RCC 7860 (cell line): ENCODE measurements at regions not wholly inside any gene's neighbourhood (a gene's known extent, or its start where the extent isn't known, plus 50 kb on each side); places are given as distances from the start of the nearest gene placed in this dataset.

Experiments used
- DNase-seq: peaks from one replicate; pipeline ENCODE4 v3.0.0-alpha.2; 2015; ENCODE audit warnings: low spot score
- FAIRE-seq: peaks from 2 replicates; lab custom pipeline; 2012; peaks lifted over from hg19 to GRCh38; lab: Jason Lieb, UNC

DNA sequence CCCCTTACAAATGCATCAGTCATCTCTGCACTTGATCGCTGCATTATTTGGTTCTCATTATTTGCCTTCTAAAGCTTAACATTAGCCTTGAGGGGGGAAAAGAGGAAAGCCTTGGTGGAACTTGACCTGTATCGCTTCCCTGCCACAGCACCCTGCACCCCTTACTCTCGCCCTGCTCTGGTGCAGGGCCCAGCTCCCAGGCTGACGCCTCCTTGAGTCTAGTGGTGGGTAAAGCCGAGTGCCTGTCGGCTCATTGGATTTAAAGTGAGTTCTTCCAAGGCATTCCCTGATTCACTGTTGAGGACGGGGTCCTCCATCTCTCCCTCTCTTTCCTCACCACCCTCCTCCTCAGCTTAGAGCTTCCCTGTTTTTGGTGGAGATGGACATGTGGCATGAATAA lies 145.0 kb upstream of the GYPC start:
- DNase-seq (no peak), FAIRE-seq (no peak)

DNA sequence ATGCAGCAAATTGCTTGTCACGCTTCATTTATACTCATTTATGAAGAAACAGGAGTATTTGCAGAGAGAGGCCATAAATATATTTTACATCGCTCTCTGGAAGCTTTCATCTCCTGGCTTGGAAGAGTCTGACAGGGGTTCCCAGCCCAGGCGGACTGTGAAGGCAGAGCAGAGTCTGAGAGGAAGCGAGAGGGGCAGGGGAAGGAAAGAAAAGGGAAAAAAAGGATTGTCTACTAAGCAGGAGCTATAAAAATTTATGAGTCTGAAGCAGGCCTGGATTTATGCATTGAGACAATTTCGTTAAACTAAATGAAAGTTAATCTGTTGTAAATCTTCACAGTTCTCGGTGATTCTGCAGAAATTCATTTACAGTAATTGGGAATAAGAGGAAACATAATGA lies 143.9 kb upstream of the GYPC start:
- FAIRE-seq (no peak), DNase-seq (no peak)

DNA sequence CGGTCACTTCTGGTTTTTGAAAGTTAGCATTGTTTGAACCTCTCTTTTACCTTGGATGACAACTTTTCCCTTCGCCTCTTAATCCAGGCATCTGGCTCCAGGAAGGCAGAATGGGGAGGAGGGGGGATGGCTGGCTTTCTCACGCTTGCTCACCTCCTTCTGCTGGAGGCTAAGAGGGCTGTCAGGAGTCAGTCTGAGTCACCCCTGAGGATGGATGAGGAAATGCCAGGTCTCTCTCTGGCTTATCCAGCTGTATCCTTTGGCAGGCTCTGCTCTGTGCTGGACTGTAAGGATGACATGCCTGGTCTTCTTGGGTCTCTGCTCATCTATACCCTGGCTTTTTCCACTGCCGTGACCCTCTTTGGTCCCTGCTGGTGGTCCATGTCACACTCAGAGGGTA lies 142.9 kb upstream of the GYPC start:
- no peak for FAIRE-seq

DNA sequence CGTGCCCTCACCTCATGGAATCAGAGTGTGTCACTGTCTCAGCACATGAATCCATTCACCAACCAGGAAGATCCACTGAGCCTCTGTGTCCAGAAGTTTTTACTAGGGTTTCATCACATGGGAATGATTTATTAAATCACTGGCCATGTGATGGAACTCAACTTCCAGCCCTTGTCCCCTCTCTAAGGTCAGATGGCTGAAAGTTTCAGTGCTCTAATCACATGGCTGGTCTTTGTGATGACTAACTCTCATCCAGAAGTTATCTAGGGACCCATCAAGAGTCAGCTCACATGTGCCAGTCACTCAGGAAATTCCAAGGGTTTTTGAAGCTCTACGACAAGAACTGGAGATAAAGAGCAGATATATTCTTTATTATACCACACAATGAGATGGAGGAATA lies 140.5 kb upstream of the GYPC start:
- no peak for FAIRE-seq
- no peak for DNase-seq

More for the DNA sequence above, 142.9 kb upstream of the GYPC start:
- peak; percentile 22 for DNase-seq

DNA sequence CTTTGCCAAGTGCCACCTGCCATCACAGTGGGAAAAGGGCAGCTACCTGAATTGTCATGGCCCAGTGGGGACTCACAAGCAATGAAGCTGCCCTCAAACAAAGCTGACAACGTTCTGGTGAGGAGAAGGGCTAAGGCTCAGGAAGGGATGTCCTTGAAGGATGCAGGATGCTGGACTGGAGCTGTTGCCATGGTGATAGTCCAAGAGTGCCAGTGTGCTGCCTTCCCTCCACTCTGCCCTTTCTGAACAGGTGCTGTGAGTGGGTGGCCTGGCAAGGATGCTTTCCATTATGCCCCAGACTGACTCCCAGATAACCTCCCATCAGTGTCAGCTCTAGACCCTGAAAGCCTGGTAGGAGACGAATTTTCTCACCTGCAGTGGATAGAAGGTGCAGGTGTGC lies 137.8 kb upstream of the GYPC start:
- DNase-seq (no peak), FAIRE-seq (no peak)

DNA sequence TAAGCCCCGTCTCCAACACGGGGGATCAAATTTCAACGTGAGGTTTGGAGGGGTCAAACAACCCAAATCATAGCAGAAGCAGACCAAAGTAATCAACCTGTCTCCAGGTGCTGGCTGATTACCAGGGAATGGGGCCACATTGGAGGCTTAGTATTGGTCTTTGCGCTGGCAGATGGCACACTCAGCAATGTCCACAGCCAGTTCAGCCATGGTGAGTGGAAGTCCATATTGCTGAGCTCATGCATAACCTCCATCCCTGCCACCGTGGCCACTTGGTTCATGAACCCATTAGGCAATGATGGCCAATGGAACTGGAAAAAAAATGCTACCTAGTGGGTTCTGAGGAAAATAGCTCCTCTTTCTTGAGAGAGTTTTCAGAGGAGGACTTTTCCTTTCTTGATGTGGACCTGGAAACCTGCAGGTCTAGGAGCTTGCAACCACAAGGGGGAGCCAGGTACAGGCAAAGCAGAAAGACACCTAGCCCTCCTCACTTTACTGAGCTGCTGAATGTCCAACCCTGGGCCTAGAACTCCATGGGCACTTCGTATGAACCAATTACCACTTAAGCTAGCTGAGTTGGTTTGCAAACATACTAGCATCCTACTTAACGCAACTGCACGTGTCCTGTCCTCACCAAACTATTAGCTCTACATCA lies 128.0 kb upstream of the GYPC start:
- FAIRE-seq (no peak), DNase-seq (peak; percentile 26)

DNA sequence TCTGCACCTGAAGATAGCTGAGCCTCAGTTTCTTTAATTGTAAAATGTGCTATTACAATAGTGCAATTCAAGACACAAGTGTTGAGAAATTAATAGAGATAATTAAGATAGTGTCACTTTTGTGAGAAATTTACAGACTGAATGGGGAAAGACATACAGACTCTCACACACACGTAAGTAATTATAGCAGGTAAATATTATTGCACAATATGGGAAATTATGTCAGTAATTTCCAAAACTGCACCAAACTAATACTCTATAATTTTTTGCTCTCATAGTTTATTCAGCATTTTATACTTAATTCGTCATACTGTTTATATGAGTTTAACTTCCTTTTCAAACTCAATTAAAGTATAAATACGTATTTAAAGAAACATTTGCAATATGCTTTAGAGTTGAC lies 124.9 kb upstream of the GYPC start:
- FAIRE-seq (no peak), DNase-seq (no peak)

DNA sequence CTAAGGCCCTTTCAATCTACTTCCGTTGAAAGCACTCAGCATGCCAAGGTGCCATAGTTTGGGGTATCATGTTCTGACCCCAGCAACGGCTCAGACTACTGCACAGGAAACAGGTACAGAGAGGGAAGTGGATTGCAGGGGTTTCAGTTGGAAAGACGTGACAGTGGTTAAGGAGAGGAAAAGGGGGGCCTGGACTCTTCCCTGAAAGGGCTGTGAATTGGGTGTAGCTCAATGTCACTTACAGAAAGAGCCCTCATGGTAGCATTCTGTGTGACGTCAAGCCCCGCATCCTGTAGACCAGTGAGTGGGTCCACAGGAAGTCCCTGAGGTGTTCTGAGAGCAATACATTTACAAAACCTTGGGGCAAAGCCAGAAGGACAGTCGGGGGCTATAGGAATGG lies 121.5 kb upstream of the GYPC start:
- DNase-seq (no peak), FAIRE-seq (no peak)

DNA sequence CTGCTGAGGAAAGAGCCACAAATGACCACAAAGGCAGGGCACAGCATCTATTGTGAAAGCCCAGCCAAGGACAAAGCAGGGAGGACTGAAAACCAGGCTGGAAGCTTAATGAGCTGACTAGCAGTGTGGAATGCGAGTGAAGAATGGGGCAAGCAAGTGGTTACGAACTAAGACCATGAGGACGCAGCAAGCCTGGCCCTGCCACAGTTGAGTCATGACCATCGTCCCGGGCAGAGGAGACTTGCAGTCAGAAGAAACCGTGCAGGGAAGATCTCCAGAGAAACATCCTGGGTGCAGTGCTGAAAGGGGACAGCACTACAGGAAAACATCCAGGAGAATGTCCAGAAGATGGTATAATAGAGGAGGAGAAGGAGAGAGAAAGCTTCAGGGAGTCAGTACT lies 120.5 kb upstream of the GYPC start:
- DNase-seq (no peak), FAIRE-seq (no peak)

DNA sequence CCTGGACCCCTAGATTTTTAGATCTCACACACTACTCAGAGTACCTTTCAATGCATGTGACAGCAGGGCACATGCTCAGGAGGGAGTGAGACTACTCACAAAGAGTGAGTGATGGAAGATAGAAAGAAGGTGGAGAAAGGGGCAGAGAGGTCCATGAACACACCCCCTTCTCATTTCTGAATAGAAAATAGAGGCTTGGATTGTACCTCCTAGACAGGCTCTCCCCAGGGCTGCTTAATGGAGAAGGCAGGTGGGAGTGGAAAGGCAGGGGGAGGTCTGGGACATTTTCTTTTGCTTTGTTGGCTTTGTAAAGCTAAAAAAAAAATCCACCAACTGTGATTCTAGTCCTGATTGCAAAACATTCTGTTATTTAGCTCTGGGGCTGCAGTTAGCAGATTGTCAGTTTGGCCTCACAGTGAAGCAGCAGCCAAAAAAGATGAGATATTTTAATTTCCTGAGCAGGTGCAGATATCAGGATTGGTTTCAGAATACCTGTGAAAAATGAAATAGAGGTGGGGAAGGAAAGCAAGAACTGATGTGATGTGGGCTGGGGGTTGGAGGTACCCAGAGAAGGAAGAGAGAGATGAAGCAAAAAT lies 119.3 kb upstream of the GYPC start:
- FAIRE-seq: no peak
- DNase-seq: no peak

DNA sequence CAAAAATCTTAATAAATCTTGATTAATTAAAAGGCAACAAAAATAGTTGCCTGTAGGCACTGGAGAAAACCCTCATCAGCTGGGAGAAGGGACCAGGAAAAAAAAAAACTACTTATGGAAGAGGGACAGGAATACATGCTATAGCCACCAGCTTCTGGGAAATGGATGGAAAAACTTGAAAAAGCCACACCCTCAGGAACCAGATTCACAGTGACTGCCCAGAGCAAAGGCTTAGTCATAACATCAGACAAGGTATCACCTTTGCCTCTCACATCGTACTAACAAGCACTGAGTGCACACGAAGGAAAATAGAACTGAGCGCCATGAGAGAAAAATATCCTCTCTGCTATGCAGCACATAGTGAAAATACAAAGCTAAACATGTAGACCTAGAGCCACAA lies 116.9 kb upstream of the GYPC start:
- no peak for FAIRE-seq
- no peak for DNase-seq

DNA sequence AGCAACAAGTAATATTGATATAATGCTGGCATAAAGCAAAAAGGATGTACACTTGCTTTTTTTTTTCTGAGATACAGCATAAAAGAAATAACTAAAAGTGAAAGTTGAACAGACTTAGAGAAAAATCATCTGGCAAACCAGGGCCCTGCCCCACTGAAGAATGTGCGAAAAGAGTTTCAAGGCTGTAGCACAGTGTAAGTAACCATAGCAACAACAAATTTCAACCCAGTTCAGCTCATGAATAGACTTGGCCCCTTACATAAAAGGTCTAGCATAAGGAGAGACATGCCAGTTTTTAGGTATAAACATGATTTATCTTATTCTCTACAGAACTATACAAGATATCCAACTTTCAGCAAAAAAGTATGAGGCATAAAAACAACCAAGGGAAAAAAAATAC lies 113.7 kb upstream of the GYPC start:
- DNase-seq (no peak), FAIRE-seq (no peak)

DNA sequence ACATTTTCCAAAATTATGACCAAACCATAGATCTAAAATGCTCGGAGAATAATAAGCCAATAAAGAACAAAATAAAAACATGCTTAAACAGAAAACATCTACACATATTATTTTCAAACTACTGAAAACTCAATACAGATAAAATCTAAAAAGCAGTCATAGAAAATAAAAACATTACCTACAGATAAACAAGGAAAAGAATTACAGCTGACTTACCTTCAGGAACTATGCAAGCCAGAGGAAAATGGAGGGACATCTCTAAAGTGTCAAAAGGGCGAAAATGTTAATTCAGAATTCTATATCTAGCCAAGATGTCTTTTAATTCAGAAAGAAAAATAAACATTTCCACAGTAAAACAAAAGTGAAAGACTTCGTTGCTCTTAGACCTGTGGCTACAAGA lies 112.9 kb upstream of the GYPC start:
- no peak for DNase-seq
- FAIRE-seq: no peak

DNA sequence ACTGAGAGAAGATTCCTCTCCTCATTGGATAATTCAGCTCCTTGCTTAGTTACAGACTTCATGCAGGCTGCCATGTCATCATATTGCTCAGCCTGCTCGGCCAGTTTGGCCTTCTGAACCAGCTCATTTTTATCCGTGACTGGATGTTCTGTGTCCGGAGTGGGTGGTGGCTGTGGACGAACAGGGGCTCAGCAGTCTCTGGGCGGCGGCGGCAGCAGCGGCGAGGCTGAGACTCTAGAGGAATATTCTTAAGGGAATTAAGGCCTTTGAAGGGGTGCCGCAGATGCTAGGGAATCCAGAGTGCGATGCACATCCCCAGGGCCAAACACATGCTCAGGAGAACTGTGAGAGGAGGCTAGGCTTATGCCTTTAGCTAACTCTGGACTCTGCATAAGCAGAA lies 97.9 kb upstream of the GYPC start:
- FAIRE-seq (no peak), DNase-seq (no peak)

DNA sequence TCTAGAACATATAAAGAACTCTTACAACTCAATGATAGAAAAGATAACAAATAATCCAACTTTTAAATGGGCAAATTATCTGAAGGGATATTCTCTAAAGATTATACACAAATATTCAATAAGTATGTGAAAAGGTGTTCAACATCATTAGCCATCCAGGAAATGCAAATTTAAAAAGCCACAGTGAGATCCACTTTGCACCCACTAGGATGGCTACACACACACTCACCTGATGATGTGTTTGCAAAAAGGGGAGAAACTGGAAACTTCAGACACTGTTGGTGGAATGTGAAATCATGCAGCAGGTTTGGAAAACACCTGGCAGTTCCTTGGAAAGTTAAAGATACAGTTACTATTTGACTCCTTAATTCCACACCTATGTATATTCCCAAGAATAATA lies 87.2 kb upstream of the GYPC start:
- DNase-seq (no peak), FAIRE-seq (no peak)

DNA sequence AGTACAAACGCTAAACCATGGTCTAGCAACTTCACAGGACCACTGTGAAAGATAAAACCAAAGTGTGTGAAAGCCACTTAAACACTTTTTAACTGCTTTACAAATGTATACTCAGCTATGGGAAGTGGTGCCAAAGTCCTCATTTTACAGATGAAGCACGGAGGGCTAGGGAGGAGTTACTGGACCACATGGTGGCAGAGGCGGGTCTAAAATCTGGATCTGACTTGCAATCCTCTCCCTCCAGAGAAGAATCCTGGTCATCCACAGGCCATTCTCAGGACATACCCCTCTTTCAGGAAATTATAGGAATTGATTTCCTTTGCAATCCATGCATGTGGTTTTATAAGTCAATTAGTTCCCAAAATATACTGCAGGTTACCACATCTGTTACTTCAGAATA lies 84.6 kb upstream of the GYPC start:
- DNase-seq: no peak
- FAIRE-seq: no peak

DNA sequence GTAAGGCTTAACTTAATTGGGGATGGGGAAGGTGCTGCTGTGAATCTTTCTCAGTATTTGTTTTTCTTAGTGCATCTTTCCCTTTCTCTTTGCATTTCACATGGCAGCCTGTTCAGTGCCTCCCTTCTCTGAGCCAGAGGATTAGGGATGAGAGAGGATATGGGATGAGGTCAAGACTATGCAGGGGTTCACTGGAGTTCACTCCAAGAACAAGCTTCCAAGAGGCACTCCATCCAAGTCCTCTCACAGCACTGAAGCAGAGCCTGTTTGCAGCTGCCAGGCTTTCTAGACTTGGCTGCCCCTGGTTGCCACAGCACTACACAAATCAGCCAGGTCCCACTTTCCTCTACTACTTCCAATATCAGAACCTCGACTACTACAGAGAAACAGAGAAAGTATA lies 80.3 kb upstream of the GYPC start:
- FAIRE-seq (no peak), DNase-seq (no peak)

DNA sequence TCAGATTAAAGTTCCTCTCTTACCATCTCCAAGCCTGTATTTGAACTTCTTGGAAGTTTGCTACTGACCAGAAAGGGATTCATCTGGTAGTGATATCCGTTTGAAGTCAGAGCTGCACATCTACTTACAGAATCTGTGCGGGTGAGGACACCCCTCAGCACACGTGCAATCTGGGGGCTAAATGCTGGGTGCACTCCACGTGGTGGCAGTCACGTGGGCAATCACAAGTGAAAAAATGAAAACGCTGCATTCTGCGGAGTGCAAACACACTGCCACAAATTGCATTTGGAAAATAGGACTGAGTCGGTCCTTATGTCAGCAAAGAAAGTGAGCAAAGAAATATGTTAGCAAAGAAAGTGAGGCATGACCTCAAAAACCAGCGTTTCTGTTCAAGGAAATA lies 76.1 kb upstream of the GYPC start:
- DNase-seq (no peak), FAIRE-seq (no peak)

DNA sequence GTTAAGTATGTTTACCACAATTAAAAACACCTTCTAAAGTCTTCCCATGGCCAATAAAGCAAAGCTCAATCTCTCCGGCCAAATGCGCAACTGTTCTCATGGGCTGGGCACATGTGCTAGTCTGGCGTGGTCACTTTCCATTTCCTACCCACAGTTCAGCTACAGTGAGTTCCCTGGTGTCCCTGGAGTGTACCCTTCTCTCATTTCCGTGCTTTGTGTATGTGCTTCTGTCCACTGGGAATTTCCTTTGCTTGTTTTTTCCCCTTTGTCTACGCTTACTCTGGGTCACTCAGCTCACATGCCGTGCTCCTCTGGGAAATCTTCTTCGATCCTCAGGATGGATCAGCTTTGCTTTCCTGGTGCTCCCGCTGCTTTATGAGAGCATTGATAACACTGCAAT lies 69.6 kb upstream of the GYPC start:
- DNase-seq (no peak), FAIRE-seq (no peak)

DNA sequence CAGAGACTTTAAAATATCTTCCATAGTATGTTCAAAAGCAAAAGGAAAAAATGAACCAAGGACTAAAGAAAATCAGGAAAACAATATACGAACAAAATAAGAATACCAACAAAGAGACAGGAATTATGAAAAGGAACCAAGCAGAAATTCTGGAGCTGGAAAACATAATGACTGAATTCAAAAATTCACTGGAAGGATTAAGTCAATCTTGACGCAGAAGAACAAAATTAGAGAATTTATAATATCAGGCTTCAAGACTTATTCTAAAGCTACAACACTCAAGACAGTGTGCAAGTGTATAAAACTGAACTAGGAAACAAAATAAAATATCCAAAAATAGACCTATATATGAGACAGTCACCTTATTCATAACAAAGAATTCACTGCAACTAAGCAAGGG lies 56.9 kb upstream of the GYPC start:
- FAIRE-seq: no peak
- no peak for DNase-seq

DNA sequence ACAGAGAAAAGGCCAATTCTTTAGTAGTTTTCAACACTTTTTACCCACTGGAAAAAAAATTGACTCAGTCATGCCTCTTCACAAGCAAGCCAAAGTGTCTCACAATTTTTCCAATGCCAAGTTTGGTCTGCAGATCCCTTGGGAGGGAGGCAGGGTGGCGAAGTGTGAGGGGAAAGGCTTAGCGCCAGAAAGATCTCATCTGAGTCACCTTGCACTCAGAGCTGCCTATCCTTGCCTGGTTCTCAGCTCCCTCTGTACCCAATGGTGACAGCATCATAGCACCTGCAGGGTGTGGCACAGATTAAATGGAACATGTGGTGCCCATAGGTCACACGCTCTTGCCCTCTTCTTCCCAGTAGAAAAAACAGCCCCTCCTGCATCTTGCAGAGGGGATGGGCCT lies 55.2 kb upstream of the GYPC start:
- DNase-seq (no peak), FAIRE-seq (no peak)

DNA sequence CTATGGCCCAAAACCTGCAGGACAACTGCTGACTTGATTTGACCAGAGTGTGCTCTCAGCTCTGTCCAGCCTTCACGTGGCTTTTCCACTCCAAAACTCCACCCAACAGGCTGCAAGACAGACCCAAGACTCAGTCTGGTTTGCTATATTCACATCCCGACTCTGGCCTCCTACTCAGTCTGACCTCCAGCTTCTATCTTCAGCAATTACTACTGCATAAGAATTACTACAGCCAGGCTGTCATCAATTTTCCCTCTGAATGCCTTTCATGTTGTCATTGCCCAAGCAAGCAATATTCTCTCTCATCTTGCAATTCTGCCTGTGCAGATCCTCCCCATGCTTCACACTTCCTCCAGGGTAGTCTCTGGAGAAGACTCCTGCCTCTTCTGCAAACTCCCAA lies 53.6 kb upstream of the GYPC start:
- FAIRE-seq (no peak), DNase-seq (no peak)
